Stimulated activated CD8-positive, alpha-beta memory T cell treated with anti-CD3 and anti-CD28 coated beads, Interleukin-15, amount 100 ng/mL, for 4 hours (primary cell): ENCODE measurements at regions not wholly inside any gene's neighbourhood (a gene's known extent, or its start where the extent isn't known, plus 50 kb on each side); places are given as distances from the start of the nearest gene placed in this dataset.
A peak's percentile ranks its signal among the peaks of the same experiment; 100 is the strongest.

Experiments used
- DNase-seq, 2 donors: peaks; one replicate each; pipeline ENCODE4 v3.0.0-alpha.2; 2020; ENCODE audit warnings: low read depth in 2 of 2

- no peak for DNase-seq
Measured at GRCh38 chr5:158120760-158121159, 261.8 kb upstream of the CLINT1 start.

GRCh38 chr5:158119961-158120723 is 261.2 kb upstream of the CLINT1 start:
- no peak for DNase-seq

- no peak for DNase-seq
Measured at GRCh38 chr5:158117467-158118160, 258.7 kb upstream of the CLINT1 start.

- no peak for DNase-seq
Measured at GRCh38 chr5:158116965-158117364, 258.0 kb upstream of the CLINT1 start.

- DNase-seq, result no peak
Measured at GRCh38 chr5:158115468-158115867, 256.5 kb upstream of the CLINT1 start.

GRCh38 chr5:158108177-158108576 is 249.2 kb upstream of the CLINT1 start:
- DNase-seq, result no peak

GRCh38 chr5:158100373-158100888 is 241.5 kb upstream of the CLINT1 start:
- no peak for DNase-seq

- no peak for DNase-seq
Measured at GRCh38 chr5:158099571-158100105, 240.7 kb upstream of the CLINT1 start.

- DNase-seq, result no peak
Measured at GRCh38 chr5:158096835-158097234, 237.9 kb upstream of the CLINT1 start.

GRCh38 chr5:158086856-158087255 is 227.9 kb upstream of the CLINT1 start:
- DNase-seq, result no peak

- no peak for DNase-seq
Measured at GRCh38 chr5:158084292-158084691, 225.3 kb upstream of the CLINT1 start.

- DNase-seq, result no peak
Measured at GRCh38 chr5:158082696-158083287, 223.8 kb upstream of the CLINT1 start.

- no peak for DNase-seq
Measured at GRCh38 chr5:158080112-158080511, 221.2 kb upstream of the CLINT1 start.

GRCh38 chr5:158079097-158079496 is 220.2 kb upstream of the CLINT1 start:
- DNase-seq, result no peak

- DNase-seq, result peak in 1 of 2 donors; percentile 1
Measured at GRCh38 chr5:158074992-158075769, 216.2 kb upstream of the CLINT1 start.

- no peak for DNase-seq
Measured at GRCh38 chr5:158074597-158074991, 215.6 kb upstream of the CLINT1 start.

GRCh38 chr5:158070859-158071258 is 211.9 kb upstream of the CLINT1 start:
- DNase-seq, result no peak

GRCh38 chr5:158069838-158070237 is 210.9 kb upstream of the CLINT1 start:
- no peak for DNase-seq

- no peak for DNase-seq
Measured at GRCh38 chr5:158068964-158069363, 210.0 kb upstream of the CLINT1 start.

- no peak for DNase-seq
Measured at GRCh38 chr5:158066076-158066475, 207.1 kb upstream of the CLINT1 start.

GRCh38 chr5:158064334-158065123 is 205.6 kb upstream of the CLINT1 start:
- DNase-seq, result no peak
